GM12878 (cell line): ENCODE measurements at regions not wholly inside any gene's neighbourhood (a gene's known extent, or its start where the extent isn't known, plus 50 kb on each side); places are given as distances from the start of the nearest gene placed in this dataset.
"Not testable (repeated sequence)": the region's sequence is repeated elsewhere in the genome, so short reads cannot be mapped to it uniquely, and the experiment has no call there.

ENCODE experiments used
- ATF3 ChIP-seq: IDR thresholded peaks from 2 replicates; pipeline ENCODE4 v1.6.1; 2011; ENCODE audit warnings: low read depth, mild to moderate bottlenecking, low read length, moderate library complexity, borderline replicate concordance; ENCODE audit errors: extremely low read depth
- EP300 ChIP-seq, 2 experiments: fragments of 150-350 bp in 1 of 2; IDR thresholded peaks; 2 replicates each; pipeline ENCODE4 v1.6.1; 2011 to 2012; ENCODE audit warnings: low read depth in 2 of 2, low read length in 2 of 2, borderline replicate concordance in 1 of 2, improper control_type of control experiment in 1 of 2, inconsistent platforms in 1 of 2; ENCODE audit not compliant: control insufficient read depth in 1 of 2
- FOXK2 ChIP-seq: fragments of 450-650 bp; IDR thresholded peaks from 2 replicates; pipeline ENCODE4 v1.6.1; 2017; ENCODE audit warnings: mild to moderate bottlenecking, moderate library complexity
- GATAD2B ChIP-seq: fragments of 450-650 bp; conservative IDR thresholded peaks from 2 replicates; pipeline ENCODE4 v1.6.1; 2017; ENCODE audit warnings: low read depth, mild to moderate bottlenecking, moderate library complexity
- POLR2A ChIP-seq: IDR thresholded peaks from 2 replicates; pipeline ENCODE4 v1.6.1; 2011; ENCODE audit warnings: low read depth, mild to moderate bottlenecking, low read length
- RAD21 ChIP-seq: IDR thresholded peaks from 2 replicates; pipeline ENCODE4 v1.6.1; 2011; ENCODE audit warnings: mild to moderate bottlenecking, low read depth, low read length, moderate library complexity; ENCODE audit not compliant: insufficient read depth
- TF ChIP-seq, protein P1 (sequence below): fragments of 150-350 bp; IDR thresholded peaks from 2 replicates; pipeline ENCODE4 v1.6.1; 2016; ENCODE audit warnings: low read depth, low read length
- TF ChIP-seq, protein P2 (sequence below), 3 experiments: IDR thresholded peaks in 2 of 3; conservative IDR thresholded peaks in 1 of 3; 2 replicates each; pipeline ENCODE4 v1.5.1; 2011; ENCODE audit warnings: low read depth in 3 of 3, low read length in 3 of 3, mild to moderate bottlenecking in 3 of 3, control low read depth in 2 of 3, moderate library complexity in 2 of 3, inconsistent platforms in 1 of 3, mixed read lengths in 1 of 3; ENCODE audit not compliant: control insufficient read depth in 2 of 3, insufficient read depth in 1 of 3; ENCODE audit errors: extremely low read depth in 1 of 3
- TF ChIP-seq, protein P3 (sequence below): fragments of 450-650 bp; IDR thresholded peaks from 2 replicates; pipeline ENCODE4 v1.6.1; 2017; ENCODE audit warnings: antibody characterized with exemption, mild to moderate bottlenecking, moderate library complexity
- TF ChIP-seq, protein P4 (sequence below): fragments of 450-650 bp; formaldehyde crosslinking; IDR thresholded peaks from 2 replicates; pipeline ENCODE4 v1.4.0; 2022; ENCODE audit warnings: mild to moderate bottlenecking, moderate library complexity

DNA sequence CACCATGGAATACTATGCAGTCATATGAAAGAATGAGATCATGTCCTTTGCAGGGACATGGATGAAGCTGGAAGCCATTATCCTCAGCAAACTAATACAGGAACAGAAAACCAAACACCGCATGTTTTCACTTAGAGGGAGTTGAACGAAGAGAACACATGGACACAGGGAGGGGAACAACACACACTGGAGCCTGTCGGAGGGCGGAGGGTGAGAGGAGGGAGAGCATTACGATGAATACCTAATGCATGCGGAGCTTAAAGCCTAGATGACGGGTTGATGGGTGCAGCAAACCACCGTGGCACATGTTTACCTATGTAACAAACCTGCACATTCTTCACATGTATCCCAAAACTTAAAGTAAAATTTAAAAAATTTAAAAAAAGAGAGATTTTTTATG lies 191.0 kb upstream of the PRSS58 start:
- not testable (repeated sequence) for TF ChIP-seq RAD21; POLR2A; ATF3; EP300 (IDR thresholded peaks at IDR 0.05; ENCODE audit: borderline replicate concordance in 1 of 2, control insufficient read depth in 1 of 2, low read depth in 2 of 2, low read length in 2 of 2); GATAD2B; FOXK2
- TF ChIP-seq, protein P1, sequence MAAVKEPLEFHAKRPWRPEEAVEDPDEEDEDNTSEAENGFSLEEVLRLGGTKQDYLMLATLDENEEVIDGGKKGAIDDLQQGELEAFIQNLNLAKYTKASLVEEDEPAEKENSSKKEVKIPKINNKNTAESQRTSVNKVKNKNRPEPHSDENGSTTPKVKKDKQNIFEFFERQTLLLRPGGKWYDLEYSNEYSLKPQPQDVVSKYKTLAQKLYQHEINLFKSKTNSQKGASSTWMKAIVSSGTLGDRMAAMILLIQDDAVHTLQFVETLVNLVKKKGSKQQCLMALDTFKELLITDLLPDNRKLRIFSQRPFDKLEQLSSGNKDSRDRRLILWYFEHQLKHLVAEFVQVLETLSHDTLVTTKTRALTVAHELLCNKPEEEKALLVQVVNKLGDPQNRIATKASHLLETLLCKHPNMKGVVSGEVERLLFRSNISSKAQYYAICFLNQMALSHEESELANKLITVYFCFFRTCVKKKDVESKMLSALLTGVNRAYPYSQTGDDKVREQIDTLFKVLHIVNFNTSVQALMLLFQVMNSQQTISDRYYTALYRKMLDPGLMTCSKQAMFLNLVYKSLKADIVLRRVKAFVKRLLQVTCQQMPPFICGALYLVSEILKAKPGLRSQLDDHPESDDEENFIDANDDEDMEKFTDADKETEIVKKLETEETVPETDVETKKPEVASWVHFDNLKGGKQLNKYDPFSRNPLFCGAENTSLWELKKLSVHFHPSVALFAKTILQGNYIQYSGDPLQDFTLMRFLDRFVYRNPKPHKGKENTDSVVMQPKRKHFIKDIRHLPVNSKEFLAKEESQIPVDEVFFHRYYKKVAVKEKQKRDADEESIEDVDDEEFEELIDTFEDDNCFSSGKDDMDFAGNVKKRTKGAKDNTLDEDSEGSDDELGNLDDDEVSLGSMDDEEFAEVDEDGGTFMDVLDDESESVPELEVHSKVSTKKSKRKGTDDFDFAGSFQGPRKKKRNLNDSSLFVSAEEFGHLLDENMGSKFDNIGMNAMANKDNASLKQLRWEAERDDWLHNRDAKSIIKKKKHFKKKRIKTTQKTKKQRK: not testable (repeated sequence)
- TF ChIP-seq, protein P2, sequence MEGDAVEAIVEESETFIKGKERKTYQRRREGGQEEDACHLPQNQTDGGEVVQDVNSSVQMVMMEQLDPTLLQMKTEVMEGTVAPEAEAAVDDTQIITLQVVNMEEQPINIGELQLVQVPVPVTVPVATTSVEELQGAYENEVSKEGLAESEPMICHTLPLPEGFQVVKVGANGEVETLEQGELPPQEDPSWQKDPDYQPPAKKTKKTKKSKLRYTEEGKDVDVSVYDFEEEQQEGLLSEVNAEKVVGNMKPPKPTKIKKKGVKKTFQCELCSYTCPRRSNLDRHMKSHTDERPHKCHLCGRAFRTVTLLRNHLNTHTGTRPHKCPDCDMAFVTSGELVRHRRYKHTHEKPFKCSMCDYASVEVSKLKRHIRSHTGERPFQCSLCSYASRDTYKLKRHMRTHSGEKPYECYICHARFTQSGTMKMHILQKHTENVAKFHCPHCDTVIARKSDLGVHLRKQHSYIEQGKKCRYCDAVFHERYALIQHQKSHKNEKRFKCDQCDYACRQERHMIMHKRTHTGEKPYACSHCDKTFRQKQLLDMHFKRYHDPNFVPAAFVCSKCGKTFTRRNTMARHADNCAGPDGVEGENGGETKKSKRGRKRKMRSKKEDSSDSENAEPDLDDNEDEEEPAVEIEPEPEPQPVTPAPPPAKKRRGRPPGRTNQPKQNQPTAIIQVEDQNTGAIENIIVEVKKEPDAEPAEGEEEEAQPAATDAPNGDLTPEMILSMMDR (IDR thresholded peaks at IDR 0.05 in 2 of 3, conservative IDR thresholded peaks at IDR 0.05 in 1 of 3; ENCODE audit: control insufficient read depth in 2 of 3, extremely low read depth in 1 of 3, insufficient read depth in 1 of 3, low read depth in 3 of 3, low read length in 3 of 3): not testable (repeated sequence)
- TF ChIP-seq, protein P3, sequence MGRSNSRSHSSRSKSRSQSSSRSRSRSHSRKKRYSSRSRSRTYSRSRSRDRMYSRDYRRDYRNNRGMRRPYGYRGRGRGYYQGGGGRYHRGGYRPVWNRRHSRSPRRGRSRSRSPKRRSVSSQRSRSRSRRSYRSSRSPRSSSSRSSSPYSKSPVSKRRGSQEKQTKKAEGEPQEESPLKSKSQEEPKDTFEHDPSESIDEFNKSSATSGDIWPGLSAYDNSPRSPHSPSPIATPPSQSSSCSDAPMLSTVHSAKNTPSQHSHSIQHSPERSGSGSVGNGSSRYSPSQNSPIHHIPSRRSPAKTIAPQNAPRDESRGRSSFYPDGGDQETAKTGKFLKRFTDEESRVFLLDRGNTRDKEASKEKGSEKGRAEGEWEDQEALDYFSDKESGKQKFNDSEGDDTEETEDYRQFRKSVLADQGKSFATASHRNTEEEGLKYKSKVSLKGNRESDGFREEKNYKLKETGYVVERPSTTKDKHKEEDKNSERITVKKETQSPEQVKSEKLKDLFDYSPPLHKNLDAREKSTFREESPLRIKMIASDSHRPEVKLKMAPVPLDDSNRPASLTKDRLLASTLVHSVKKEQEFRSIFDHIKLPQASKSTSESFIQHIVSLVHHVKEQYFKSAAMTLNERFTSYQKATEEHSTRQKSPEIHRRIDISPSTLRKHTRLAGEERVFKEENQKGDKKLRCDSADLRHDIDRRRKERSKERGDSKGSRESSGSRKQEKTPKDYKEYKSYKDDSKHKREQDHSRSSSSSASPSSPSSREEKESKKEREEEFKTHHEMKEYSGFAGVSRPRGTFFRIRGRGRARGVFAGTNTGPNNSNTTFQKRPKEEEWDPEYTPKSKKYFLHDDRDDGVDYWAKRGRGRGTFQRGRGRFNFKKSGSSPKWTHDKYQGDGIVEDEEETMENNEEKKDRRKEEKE: not testable (repeated sequence)
- TF ChIP-seq, protein P4, sequence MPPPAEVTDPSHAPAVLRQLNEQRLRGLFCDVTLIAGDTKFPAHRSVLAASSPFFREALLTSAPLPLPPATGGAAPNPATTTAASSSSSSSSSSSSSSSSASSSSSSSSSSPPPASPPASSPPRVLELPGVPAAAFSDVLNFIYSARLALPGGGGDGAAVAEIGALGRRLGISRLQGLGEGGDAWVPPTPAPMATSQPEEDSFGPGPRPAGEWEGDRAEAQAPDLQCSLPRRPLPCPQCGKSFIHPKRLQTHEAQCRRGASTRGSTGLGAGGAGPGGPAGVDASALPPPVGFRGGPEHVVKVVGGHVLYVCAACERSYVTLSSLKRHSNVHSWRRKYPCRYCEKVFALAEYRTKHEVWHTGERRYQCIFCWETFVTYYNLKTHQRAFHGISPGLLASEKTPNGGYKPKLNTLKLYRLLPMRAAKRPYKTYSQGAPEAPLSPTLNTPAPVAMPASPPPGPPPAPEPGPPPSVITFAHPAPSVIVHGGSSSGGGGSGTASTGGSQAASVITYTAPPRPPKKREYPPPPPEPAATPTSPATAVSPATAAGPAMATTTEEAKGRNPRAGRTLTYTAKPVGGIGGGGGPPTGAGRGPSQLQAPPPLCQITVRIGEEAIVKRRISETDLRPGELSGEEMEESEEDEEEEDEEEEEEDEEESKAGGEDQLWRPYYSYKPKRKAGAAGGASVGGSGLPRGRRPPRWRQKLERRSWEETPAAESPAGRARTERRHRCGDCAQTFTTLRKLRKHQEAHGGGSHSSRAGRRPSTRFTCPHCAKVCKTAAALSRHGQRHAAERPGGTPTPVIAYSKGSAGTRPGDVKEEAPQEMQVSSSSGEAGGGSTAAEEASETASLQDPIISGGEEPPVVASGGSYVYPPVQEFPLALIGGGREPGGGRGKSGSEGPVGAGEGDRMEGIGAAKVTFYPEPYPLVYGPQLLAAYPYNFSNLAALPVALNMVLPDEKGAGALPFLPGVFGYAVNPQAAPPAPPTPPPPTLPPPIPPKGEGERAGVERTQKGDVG (CRISPR knock-in tag): not testable (repeated sequence)
